Activated naive CD4-positive, alpha-beta T cell (primary cell): ENCODE measurements at regions not wholly inside any gene's neighbourhood (a gene's known extent, or its start where the extent isn't known, plus 50 kb on each side); places are given as distances from the start of the nearest gene placed in this dataset.
"Not testable (repeated sequence)": the region's sequence is repeated elsewhere in the genome, so short reads cannot be mapped to it uniquely, and the experiment has no call there.

Source experiments
- DNase-seq, 4 experiments: peaks; one replicate each; lab custom pipeline; 2025; lab: John Stamatoyannopoulos, UW

DNA sequence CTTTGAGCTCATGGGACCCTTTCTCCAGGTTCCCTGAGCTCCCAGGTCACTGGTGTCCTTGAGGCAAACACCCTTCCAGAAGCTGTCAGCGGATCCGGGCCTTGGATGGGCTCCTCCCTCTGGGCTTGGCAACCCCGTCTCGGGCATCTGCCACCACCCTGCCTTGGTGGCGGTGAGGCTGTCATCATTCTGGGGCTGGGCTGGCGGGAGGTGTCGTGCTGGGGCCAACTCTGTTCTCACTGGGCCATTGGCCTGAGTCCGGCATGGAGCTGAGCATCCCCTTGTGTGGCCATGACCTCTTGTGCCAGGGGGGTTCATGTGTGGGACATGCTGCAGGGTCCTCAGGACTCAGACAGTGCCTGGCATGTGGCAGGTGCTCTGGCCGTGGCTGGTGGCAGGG lies 197.6 kb downstream of the LAT start:
- no peak for DNase-seq

DNA sequence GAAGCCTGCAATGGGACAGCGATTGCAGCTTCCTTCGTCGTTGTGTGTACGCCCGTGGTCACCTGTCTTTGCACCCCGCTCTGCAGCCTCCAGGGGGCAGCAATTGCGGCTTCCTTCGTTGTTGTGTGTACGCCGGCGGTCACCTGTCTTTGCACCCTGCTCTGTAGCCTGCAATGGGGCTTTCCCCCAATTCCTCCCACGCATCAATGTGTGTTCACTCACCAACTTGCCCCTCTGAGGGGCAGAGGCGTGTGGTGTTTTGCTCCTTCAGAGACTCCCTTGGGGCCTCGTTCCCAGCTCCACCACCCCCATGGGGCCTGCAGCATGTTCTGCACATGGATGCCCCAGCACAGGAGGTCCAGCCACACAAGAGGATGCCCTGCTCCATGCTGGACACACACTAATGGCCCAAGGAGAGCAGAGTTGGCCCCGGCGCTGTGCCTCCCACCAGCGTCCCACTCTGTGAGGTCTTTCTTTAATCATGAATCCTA lies 197.1 kb downstream of the LAT start:
- not testable (repeated sequence) for DNase-seq

DNA sequence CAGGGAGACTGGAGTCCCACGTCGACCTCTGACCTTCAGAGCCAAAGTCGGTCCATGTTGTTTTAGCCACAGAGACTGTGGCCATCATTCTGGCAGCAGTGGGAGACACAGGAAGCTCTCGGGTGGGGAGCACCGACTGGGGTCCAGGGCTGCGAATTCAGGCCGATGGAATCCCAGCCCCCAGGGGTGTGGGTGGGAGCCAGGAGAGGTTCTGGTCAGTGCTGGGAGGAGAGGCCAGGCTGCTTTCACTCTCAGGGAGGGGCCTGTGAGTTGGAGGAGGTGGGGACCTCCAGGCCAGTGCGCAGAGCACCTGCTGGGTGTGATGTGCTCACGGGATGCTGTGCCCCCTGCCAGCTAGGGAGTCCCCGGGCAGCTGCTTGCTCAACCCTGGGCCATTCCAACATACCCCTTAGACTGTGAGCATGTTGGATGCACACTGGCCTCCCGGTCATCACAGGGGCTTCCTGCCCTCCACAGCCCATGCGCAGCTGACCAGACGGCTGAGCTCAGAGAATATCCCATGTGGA lies 196.5 kb downstream of the LAT start:
- DNase-seq: not testable (repeated sequence)

DNA sequence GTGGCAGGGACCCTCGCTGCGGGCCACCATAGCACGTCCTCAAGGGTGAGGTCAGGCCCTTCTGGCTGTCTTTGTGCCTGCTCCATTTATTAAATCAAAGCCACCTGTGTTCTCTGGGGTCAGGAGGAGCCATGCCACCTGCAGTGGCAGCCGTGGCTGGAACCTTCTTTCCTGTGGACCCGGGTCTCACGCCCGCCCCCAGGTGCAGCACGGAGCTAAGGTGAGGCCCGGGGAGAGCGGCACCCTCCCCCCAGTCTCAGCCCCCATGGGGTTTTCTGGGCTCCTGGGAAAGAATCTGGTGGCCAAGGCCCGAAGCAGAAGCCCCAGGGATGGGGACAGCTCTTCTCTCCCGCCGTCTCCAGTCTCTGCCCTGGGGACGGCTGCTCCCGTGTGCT lies 195.4 kb downstream of the LAT start:
- not testable (repeated sequence) for DNase-seq

DNA sequence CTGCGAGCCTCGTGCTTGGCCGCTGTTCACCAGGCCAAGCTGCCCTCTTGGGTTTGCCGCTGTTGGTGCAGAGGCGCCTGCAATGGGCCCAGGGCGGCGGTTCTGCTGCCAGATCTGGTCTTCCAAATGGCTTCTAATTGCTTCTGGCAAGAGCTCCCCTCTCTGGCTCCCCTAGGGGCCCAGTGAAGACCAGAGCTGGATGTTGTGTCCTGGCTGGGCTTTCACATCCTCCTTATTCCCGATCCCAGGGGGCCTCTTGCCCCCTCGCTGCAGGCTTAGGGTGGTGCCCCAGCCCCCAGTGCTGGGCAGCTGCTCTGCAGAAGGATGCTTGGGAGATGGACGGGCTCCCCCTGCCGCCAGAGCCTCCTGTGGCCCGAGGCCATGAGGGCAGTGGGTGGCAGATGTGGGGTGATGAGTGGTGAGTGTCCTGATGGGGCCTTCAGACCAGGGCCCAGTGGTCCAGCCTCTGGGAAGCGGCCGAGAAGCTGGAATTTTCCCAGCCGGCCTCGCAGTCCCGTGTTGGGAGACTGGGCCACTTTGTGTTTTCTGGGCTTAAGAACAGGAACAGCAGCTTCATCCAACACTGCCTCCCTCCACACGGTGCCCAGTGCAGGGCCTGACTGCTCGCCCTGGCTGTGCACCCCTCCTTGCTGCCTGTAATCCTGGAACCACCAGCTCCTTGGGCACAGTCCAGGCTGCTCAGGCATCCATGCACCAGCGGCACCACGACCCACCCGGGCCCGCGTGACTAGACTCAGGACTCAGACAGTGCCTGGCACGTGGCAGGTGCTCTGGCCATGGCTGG lies 194.8 kb downstream of the LAT start:
- not testable (repeated sequence) for DNase-seq

DNA sequence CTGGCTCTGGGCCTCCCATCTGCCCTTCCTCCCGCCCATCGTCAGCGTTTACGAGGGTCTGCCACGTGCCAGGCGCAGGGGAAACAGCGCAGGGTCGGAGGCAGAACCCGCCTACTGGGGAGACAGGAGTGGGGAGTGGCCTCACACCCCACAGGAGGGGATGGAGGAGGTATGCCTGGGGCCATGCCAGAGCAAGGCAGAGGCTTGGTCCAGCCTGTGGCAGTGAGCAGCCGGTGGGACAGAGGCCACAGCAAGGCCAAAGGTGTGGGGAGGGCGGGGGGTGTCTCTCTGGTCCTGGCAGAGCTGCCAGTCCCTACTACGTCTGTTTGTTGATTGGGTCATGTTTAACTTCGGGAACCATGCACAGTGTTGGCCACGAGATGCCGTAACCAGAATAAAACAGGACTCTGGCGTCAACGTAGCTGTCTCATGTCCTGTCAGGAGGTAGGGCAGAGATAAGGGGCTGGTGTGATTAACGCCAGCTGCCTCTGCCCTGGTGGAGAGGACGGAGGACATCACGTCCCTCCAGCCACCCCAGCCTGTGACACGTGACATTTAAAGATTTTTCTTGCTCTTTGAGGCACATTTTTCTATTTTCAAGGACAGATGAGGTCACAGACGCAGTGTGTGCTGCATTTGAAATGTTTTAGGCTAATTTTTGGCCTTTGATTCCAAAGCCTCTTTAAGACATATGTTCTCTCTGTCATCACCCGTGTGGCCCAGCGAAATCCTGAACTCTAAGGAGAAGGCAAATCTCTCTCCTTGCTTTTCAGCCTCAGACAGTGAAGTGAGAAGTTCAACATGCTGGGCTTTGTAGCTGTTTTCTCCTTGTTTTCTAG lies 193.3 kb downstream of the LAT start:
- DNase-seq: not testable (repeated sequence)

DNA sequence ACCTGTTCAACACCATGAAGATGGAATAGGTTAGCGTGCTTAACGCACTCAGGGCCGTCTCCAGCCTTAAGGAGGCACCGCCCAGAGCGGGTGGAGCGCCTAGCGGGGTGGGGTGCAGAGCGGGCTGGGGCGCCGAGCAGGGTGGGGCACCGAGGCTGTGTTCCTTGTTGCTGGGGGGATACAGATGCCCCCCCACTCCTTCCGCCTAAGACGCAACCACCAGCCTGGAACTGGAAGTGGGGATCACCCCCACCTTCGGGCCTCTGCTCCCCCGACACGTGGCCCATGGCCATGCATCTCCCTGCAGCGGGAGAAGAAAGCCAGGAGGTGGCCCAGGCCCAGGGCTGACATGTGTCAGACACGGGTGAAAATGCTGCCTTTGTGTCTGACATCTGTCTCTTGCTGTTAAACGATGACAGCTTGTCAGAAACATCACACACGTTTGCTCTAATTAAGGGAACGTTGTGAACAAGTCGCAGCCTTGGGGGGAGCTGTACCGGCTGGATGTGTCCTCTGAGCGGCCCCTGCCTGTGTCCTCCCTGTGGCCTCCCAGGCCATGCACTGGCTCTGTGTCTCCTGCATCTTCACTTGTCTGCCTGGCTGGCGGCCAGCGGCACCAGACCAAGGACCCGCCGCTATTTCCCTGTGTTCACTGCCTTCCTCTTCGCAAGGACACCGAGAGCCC lies 192.5 kb downstream of the LAT start:
- not testable (repeated sequence) for DNase-seq

DNA sequence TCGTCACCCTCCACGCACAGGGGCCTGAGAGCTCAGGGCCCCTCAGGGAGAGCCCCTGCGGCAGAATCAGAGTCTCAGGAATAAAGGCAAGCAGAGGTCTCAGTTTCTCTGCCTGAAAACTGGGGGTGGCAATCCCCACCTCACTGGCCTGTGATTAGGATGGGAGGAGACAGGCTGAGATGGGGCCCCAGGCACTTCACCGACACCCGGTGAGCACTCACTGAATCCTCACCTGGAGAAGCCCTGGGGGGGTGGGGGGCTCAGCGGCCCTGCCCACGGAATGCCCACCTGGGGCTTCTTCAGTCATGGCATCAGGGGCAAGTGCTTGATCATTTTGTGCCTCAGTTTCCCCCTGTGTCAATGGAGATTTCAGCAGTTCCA lies 192.0 kb downstream of the LAT start:
- DNase-seq: not testable (repeated sequence)

DNA sequence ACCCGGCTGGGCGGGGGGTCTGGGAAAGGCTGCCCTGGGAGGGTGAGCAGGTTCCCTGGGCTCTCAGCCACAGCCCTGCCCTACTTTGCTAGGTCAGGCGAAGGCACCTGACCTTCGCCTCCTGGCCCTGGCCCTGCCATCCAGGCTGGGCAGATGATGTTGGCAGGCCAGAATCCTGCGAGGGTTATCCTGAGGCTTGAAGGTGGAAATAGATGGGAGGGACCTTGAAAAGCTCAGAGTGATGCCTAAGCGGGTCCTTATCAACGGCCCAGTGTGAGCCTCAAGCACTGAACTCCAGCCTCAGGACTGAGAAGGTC lies 191.3 kb downstream of the LAT start:
- DNase-seq: not testable (repeated sequence)

DNA sequence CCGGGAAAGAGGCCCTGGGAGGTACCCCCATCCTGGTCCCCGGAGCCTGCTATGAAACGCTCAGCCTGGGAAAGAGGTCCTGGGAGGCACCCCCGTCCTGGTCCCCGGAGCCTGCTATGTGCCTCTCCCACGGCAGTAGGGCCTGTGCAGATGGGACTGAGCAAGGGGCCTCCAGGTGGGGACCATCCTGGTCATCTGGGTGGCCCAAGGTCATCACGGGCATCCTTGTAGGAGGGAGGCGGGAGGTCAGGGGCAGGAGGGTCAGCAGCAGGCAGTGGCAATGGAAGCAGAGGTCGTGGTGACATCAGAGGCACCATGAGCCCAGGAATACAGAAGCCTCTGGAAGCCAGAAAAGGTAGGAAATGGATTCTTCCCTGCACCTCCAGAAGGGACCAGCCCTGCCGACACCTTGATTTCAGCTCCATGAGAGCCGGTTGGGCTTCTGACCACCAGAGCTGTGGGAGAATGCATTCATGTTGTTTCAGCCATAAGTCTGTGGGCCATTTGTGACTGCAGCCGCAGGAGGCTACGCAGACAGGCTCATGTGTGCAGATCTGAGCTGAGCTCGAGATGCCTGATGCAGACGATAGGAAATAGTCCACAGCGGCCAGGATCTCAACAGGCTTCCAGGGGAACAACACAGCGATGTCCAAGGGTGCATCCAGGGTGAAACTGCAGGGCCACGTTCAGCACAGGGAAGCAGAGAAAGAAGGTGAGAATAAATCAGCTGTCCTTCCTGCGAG lies 190.7 kb downstream of the LAT start:
- not testable (repeated sequence) for DNase-seq

DNA sequence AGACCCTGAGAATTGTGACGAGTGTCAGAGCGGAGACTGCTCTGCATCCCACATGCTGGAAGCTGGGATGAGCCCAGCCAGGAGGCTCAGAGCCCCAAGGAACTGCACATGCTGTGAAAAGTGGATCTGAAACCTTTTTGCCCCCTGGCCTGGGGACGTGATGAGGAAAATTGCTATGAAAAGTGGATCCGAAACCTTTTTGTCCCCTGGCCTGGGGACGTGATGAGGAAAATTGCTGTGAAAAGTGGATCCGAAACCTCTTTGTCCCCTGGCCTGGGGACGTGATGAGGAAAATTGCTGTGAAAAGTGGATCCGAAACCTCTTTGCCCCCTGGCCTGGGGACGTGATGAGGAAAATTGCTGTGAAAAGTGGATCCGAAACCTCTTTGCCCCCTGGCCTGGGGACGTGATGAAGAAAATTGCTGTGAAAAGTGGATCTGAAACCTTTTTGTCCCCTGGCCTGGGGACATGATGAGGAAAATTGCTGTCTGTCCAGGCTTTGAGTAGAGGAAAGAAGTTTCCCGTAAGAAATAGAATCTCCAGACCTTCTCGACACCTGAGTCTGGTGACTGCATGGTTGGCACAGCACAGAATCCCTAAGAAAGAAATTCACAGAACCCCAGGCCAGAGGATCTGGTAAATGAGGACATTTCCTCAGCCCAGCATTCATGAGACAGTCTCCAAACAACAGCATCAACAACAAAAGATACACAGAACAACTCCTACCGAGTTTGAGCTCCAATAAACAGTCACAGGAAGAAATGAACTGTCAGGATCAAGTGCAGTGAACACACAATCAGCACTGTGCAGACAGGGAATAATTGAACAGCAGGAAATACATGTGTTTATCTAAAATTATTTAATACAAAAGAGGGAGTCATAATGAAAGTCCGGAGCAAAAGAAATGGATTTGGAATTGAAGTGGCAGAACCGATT lies 188.8 kb downstream of the LAT start:
- not testable (repeated sequence) for DNase-seq

DNA sequence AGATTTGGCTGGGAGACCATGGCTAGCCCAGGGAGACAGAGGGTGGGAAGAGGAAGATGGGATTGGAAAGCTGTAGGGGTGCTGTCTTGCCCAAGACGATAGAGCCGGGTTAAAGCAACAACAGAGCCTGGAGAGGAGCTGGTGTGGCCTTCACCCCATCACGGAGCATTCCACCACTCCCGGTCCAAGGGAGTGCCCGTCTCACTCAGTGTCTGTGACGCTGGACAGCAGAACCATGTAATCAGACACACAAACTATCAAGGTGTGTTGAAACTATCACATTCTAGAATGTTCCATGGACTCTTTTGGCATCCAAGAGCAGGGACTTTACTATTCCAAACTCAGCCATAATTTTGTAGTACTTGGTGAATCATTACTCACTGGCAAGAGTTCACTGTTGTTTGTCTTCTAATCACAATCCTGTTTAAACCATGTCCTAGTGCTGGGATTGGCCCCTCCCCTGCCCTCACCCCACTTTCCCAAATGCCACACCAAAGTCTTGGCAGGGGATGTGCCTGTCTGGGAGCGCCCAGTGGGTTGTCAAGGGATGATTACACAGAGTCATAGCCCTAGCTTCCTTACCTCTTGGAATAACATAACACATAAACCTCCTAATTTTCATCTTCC lies 187.4 kb downstream of the LAT start:
- not testable (repeated sequence) for DNase-seq

DNA sequence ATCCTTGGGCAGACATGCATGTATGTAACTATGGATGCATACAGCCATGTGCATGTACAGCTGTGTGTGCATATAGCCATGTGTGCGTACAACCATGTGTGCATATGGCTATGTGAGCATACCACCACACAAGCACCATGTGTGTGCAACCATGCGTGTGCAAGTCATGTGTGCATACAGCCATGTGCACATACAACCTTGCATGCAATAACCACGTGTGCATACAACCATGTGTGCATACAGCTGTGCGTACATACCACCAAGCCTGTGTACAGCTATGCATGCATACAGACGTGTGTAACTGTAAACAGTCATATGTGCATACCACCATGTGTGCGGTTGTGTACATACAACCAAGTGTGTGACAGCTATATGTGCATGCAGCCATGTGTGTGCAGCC lies 186.4 kb downstream of the LAT start:
- not testable (repeated sequence) for DNase-seq

DNA sequence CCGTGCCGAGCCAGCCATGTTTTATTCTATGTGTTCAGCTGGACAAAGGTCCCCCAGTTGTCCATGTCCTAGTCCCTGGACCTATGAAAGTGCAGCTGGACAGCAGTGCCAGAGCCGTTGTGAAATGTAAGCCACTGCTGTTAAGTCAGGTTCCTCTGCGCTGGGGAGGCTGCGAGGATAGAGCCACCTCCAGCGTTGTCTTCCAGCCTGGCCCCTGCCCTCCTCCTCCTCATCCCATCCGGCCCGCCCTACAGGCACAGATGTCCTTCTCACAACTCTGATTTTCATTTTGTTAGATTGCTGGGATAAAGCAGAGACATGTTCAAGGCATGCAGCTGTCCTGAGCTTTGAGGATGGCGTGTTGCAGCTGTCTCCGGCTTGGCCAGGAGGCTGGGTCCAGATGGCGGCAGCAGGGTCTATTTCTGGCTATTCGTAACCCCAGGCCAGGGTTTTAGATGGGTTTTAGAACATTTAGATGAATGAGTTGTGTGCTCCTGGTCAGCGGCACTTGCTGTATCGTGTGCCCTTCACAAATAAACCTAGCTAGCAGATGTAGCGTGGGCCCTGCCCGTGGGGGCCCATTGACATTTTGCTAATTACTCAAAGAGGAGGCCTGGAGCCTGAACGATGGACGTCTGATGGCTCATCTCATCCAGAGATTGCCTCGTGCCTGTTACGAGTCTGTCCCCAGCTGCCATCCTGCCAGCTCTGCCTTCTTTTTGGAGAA lies 185.7 kb downstream of the LAT start:
- not testable (repeated sequence) for DNase-seq

DNA sequence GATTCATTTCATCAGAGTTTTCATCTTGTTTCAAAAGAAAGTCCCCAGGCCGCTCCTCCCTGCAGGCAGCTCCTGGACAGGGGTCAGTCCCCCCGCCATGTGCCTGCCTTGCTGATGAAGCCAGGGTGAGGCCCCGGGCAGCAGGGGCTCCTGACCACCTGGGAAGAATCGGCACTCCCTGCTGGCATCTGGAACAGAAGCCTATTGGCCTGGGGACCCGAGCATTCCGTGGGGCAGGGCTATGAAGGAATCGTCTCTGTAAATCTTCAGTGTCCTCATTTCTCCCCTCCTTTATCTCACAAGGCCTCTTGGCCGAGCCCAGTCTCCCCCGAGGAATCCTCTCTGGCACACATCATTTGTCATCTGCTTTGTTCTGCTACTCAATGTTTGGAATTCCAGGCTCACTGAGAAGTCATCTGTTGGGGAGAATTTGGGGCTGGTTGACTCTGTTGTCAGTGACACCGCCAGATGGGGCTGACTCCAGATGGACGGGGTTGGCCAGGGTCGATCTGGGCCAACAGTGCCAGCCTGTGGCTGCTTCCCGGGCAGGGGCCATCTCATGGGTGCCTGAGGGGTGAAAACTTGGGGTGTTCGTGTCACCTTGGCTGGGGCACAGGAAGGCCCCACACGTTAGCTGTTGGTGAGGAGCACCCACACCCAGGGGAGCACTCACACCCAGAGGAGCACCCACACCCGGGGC lies 184.6 kb downstream of the LAT start:
- not testable (repeated sequence) for DNase-seq

DNA sequence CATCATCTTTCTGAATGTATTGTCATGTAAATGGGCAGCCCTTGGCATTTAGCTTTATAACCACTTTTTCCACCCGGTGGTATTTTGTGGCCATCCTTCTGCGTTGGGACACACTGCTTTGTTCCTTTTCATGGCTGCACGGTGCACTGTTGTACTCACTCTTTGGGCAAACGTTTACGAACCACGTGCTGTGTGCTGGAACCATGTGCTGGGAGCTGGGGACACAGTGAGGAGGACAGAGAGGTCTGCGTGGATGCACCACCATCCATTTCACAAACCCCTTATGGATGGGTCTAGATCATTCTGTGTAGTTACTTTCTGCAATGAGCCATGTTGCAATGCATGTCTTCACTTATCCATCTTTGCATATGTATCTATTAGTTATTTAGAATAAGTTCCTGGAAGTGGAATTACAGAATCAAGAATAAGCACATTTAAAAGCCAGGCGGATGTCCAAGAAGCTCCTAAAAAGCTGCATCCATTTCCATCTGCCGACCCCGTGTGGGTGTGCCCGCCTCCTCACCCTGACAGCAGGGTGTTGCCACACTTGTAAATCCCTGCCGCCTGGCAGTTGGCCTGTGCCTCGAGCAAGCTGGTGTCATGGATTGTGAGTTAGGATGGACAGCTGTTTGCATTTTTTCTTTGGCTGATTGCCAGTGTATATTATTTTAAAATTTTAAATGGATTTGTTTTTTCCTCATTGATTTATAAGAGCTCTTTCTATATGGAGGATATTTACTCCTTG lies 183.8 kb downstream of the LAT start:
- DNase-seq: not testable (repeated sequence)

DNA sequence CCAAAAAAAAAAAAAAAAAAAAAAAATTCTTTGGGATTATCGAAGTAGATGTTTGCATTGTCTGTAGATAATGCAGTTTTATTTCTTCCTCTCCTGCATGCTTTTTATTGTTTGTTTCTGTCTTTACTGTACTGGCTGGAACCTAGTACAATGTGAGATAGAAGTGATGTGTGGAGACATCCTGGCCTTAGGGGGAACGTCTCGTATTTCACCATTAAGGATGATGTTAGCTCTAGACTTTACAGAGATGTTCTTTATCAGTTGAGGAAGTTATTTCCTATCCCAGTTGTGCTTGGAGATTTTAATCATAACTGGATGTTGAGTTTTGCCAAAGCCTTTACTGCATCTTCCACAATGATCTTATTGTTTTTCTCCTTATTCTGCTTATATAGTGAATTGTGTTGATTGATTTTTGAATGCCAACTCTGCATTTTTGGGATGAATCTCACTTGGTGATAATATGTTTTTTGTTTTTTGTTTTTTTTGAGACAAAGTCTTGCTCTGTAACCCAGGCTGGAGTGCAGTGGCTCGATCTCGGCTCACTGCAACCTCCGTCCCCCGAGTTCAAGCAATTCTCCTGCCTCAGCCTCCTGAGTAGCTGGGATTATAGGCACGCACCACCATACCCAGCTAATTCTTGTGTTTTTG lies 179.7 kb downstream of the LAT start:
- not testable (repeated sequence) for DNase-seq
